ENCODE measurements at regions not wholly inside any gene's neighbourhood (a gene's known extent, or its start where the extent isn't known, plus 50 kb on each side); places are given as distances from the start of the nearest gene placed in this dataset.

DNA sequence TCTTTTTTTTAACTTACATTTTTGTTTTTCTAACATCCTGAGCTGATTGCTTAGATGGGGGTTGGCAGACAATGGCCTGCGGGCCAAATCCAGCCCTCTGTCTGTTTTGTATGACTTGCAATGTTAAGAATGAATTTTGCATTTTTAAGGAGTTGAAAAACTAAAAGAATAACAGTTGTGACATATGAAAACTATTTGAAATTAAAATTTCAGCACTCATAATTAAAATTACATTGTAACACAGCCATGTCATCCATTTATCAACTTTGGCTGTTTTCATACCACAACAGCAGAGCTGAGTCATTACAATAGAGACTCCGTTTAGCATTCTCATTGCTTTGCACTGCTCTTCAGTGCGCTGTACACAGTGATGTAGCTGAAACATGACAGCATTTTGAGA lies 94.1 kb upstream of the MC4R start:
- Histone ChIP-seq H3K27ac (ENCODE audit: low read depth in 1 of 2, low read length in 2 of 2) (no peak overlapping the region), H3K36me3 (replicated peaks in 1 of 2; ENCODE audit: control insufficient read depth in 1 of 2, insufficient read depth in 2 of 2, low read length in 2 of 2) (no peaks in the 10 kb centered on the region), H3K4me1 (ENCODE audit: control insufficient read depth in 1 of 2, insufficient read depth in 2 of 2, low read length in 2 of 2) (no peaks in the 10 kb centered on the region), H3K4me2 (replicated peaks; ENCODE audit: extremely low read depth, low read length, poor library complexity, severe bottlenecking) (no peak overlapping the region), H4K20me1 (ENCODE audit: insufficient read depth, low read length) (no peaks in the 10 kb centered on the region), H3K4me3 (replicated peaks in 1 of 3; ENCODE audit: low read depth in 2 of 3, low read length in 3 of 3) (no peak overlapping the region), H3K9ac (ENCODE audit: insufficient read depth, low read length, poor library complexity, severe bottlenecking) (no peak overlapping the region), H3K9me3 (replicated peaks in 1 of 2; ENCODE audit: control insufficient read depth in 1 of 2, insufficient read depth in 1 of 2, low read length in 2 of 2) (no peaks in the 10 kb centered on the region), H3K79me2 (ENCODE audit: insufficient read depth, low read length) (no peaks in the 10 kb centered on the region), H2AFZ (ENCODE audit: insufficient read depth, low read depth, low read length, poor library complexity, severe bottlenecking) (no peak overlapping the region), H3K27me3 (ENCODE audit: control insufficient read depth in 2 of 2, insufficient read depth in 2 of 2, low read length in 2 of 2) (no peaks in the 10 kb centered on the region)
- Mint-ChIP-seq H3K4me3 (no peak overlapping the region), H3K9me3 (no peaks in the 10 kb centered on the region), H3K27me3 (ENCODE audit: low read depth in 3 of 3) (peaks cover 0 to 3% (median 2%) of the 10 kb centered on the region in 3 donors), H3K4me1 (no peaks in the 10 kb centered on the region), H3K36me3 (no peaks in the 10 kb centered on the region), H3K27ac (no peak overlapping the region)
- no CpG with 5 or more reads among the region's 3 CpGs for WGBS (ENCODE audit: insufficient coverage)
- intact Hi-C loops (cut with micrococcal nuclease), result no loop called here
- DNase-seq, result no peak
- no peak for TF ChIP-seq CTCF (IDR thresholded peaks at IDR 0.05)

DNA sequence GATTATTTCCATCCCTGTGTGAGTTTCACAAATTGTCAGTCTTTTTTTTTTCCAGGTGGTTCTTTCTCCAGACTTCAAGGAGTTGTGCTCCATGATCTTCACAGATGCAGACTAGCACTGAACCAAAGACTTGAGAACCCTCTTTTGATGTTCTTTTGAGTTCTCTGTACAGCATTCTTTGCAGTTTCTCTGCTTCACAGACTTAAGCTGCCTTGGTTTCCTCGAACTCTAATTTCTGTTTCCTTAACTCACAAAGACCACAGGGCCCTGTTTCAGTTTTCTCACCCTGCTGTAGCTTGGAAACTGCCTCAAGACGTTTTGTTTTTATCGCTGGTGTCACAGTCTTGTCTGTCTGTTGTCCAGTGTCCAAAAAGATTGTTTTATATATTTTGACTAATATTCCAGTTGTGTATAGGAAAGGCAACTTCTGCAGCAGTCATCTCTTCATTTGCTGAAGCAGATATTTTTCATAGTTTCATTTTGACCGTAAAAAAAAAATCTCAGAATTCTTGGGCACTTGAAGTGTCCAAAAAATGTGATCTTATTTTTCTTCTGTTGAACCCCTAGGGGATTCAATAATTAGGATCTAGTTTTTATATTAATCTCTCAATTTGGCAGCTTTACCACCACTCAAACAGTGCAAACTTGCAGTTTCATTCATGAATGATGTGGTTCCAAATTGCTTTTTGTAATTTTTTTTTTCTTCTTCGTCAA lies 97.0 kb upstream of the MC4R start:
- H3K9me3 Mint-ChIP-seq, result peaks cover 0 to 3% (median 1%) of the 10 kb centered on the region in 7 donors
- H3K36me3 Mint-ChIP-seq, result no peaks in the 10 kb centered on the region
- Histone ChIP-seq H4K20me1 (ENCODE audit: insufficient read depth, low read length) (no peaks in the 10 kb centered on the region), H3K9me3 (replicated peaks in 1 of 2; ENCODE audit: control insufficient read depth in 1 of 2, insufficient read depth in 1 of 2, low read length in 2 of 2) (no peaks in the 10 kb centered on the region), H3K4me1 (ENCODE audit: control insufficient read depth in 1 of 2, insufficient read depth in 2 of 2, low read length in 2 of 2) (no peaks in the 10 kb centered on the region), H3K79me2 (ENCODE audit: insufficient read depth, low read length) (no peaks in the 10 kb centered on the region), H3K27ac (ENCODE audit: low read depth in 1 of 2, low read length in 2 of 2) (no peak overlapping the region), H3K36me3 (replicated peaks in 1 of 2; ENCODE audit: control insufficient read depth in 1 of 2, insufficient read depth in 2 of 2, low read length in 2 of 2) (no peaks in the 10 kb centered on the region), H3K9ac (ENCODE audit: insufficient read depth, low read length, poor library complexity, severe bottlenecking) (no peak overlapping the region), H3K4me2 (replicated peaks; ENCODE audit: extremely low read depth, low read length, poor library complexity, severe bottlenecking) (no peak overlapping the region), H2AFZ (ENCODE audit: insufficient read depth, low read depth, low read length, poor library complexity, severe bottlenecking) (no peak overlapping the region), H3K27me3 (ENCODE audit: control insufficient read depth in 2 of 2, insufficient read depth in 2 of 2, low read length in 2 of 2) (no peaks in the 10 kb centered on the region), H3K4me3 (replicated peaks in 1 of 3; ENCODE audit: low read depth in 2 of 3, low read length in 3 of 3) (no peak overlapping the region)
- 75% methylated on average over 1 of the region's 5 CpGs for WGBS (ENCODE audit: insufficient coverage)
- intact Hi-C loops (cut with micrococcal nuclease), result no loop called here
- no peak for TF ChIP-seq CTCF (IDR thresholded peaks at IDR 0.05)
- no peak for DNase-seq
- no peaks in the 10 kb centered on the region for H3K4me1 Mint-ChIP-seq
- H3K4me3 Mint-ChIP-seq, result no peak overlapping the region
- H3K27ac Mint-ChIP-seq, result no peak overlapping the region
- H3K27me3 Mint-ChIP-seq (ENCODE audit: low read depth in 3 of 3), result peaks cover 0 to 3% (median 2%) of the 10 kb centered on the region in 3 donors
